H9 (cell line): ENCODE measurements at regions not wholly inside any gene's neighbourhood (a gene's known extent, or its start where the extent isn't known, plus 50 kb on each side); places are given as distances from the start of the nearest gene placed in this dataset.

ENCODE experiments used
- DNase-seq: peaks from one replicate; pipeline ENCODE4 v3.0.0-alpha.2; 2017
- H2AFZ ChIP-seq: one replicate; pipeline ENCODE4 v1.6.1; 2013; ENCODE audit warnings: mild to moderate bottlenecking, low read length, control low read depth, moderate library complexity
- H2AK5ac ChIP-seq: 2 replicates; pipeline ENCODE4 v1.6.1; 2013; ENCODE audit warnings: low read length, control low read depth, mixed read lengths; ENCODE audit not compliant: insufficient read length
- H2BK120ac ChIP-seq: one replicate; pipeline ENCODE4 v1.6.1; 2013; ENCODE audit warnings: low read depth, mild to moderate bottlenecking, low read length, control low read depth, inconsistent platforms; ENCODE audit not compliant: poor library complexity, severe bottlenecking
- H2BK12ac ChIP-seq: 2 replicates; pipeline ENCODE4 v1.6.1; 2013; ENCODE audit warnings: low read length, control low read depth, mixed read lengths, low read depth; ENCODE audit not compliant: insufficient read length
- H2BK15ac ChIP-seq: 2 replicates; pipeline ENCODE4 v1.6.1; 2013; ENCODE audit warnings: low read depth, low read length, control low read depth
- H2BK20ac ChIP-seq: one replicate; pipeline ENCODE4 v1.6.1; 2013; ENCODE audit warnings: low read depth, mild to moderate bottlenecking, low read length, control low read depth, inconsistent platforms; ENCODE audit not compliant: poor library complexity, severe bottlenecking
- H2BK5ac ChIP-seq: 2 replicates; pipeline ENCODE4 v1.6.1; 2013; ENCODE audit warnings: low read length, control low read depth, mixed read lengths; ENCODE audit not compliant: insufficient read length
- H3K14ac ChIP-seq: 2 replicates; pipeline ENCODE4 v1.6.1; 2013; ENCODE audit warnings: low read length, control low read depth; ENCODE audit not compliant: insufficient read depth
- H3K18ac ChIP-seq: 2 replicates; pipeline ENCODE4 v1.6.1; 2013; ENCODE audit warnings: low read depth, mild to moderate bottlenecking, mixed read lengths, low read length, control low read depth; ENCODE audit not compliant: insufficient read length
- H3K23ac ChIP-seq: 2 replicates; pipeline ENCODE4 v1.6.1; 2013; ENCODE audit warnings: low read length, control low read depth, mixed read lengths, low read depth; ENCODE audit not compliant: insufficient read length
- H3K23me2 ChIP-seq: 2 replicates; pipeline ENCODE4 v1.6.1; 2013; ENCODE audit warnings: low read depth, mild to moderate bottlenecking, mixed read lengths, low read length, control low read depth; ENCODE audit not compliant: insufficient read length, poor library complexity, severe bottlenecking
- H3K27ac ChIP-seq: 2 replicates; pipeline ENCODE4 v1.5.1; 2013; ENCODE audit warnings: low read length, control low read depth, mixed read lengths, low read depth; ENCODE audit not compliant: insufficient read length
- H3K27me3 ChIP-seq: 2 replicates; pipeline ENCODE4 v1.6.1; 2013; ENCODE audit warnings: low read length, control low read depth, inconsistent platforms; ENCODE audit not compliant: insufficient read depth
- H3K4ac ChIP-seq: 2 replicates; pipeline ENCODE4 v1.6.1; 2013; ENCODE audit warnings: low read depth, mild to moderate bottlenecking, control low read depth, inconsistent platforms, low read length, moderate library complexity
- H3K4me1 ChIP-seq: 2 replicates; pipeline ENCODE4 v1.6.1; 2013; ENCODE audit warnings: low read length, control low read depth, inconsistent platforms; ENCODE audit not compliant: insufficient read depth
- H3K4me2 ChIP-seq: 2 replicates; pipeline ENCODE4 v1.6.1; 2013; ENCODE audit warnings: low read length, control low read depth, mixed read lengths; ENCODE audit not compliant: insufficient read length, insufficient read depth
- H3K56ac ChIP-seq: 2 replicates; pipeline ENCODE4 v1.6.1; 2013; ENCODE audit warnings: low read depth, mild to moderate bottlenecking, mixed read lengths, low read length, control low read depth; ENCODE audit not compliant: insufficient read length
- H3K79me1 ChIP-seq: 2 replicates; pipeline ENCODE4 v1.6.1; 2013; ENCODE audit warnings: low read depth, mild to moderate bottlenecking, moderate library complexity, low read length, control low read depth, inconsistent platforms; ENCODE audit not compliant: insufficient read depth, poor library complexity, severe bottlenecking
- H3K79me2 ChIP-seq: 2 replicates; pipeline ENCODE4 v1.6.1; 2013; ENCODE audit warnings: low read length, control low read depth, inconsistent platforms; ENCODE audit not compliant: insufficient read depth
- H3K9ac ChIP-seq: 2 replicates; pipeline ENCODE4 v1.6.1; 2013; ENCODE audit warnings: low read length, control low read depth, mixed read lengths; ENCODE audit not compliant: insufficient read length; ENCODE audit errors: extremely low read depth
- H3K9me3 ChIP-seq: one replicate; pipeline ENCODE4 v1.6.1; 2013; ENCODE audit warnings: low read depth, low read length, inconsistent platforms; ENCODE audit not compliant: control insufficient read depth
- H3T11ph ChIP-seq: one replicate; pipeline ENCODE4 v1.6.1; 2013; ENCODE audit warnings: mild to moderate bottlenecking, low read length, control low read depth, inconsistent platforms
- H4K20me1 ChIP-seq: one replicate; pipeline ENCODE4 v1.6.1; 2013; ENCODE audit not compliant: control insufficient read depth, insufficient read length, insufficient read depth
- H4K5ac ChIP-seq: 2 replicates; pipeline ENCODE4 v1.6.1; 2013; ENCODE audit warnings: low read depth, mild to moderate bottlenecking, mixed read lengths, low read length, control low read depth; ENCODE audit not compliant: insufficient read length
- H4K8ac ChIP-seq: replicated peaks from 2 replicates; pipeline ENCODE4 v1.6.1; 2013; ENCODE audit warnings: low read length, control low read depth, mixed read lengths, low read depth; ENCODE audit not compliant: insufficient read length
- H4K91ac ChIP-seq: 2 replicates; pipeline ENCODE4 v1.6.1; 2013; ENCODE audit warnings: low read depth, mild to moderate bottlenecking, moderate library complexity, mixed read lengths, low read length, control low read depth; ENCODE audit not compliant: insufficient read length
- H3K27ac Mint-ChIP-seq, 3 experiments: 2 replicates in 2 of 3; 3 replicates in 1 of 3; pipeline ENCODE4 v1.8.0; 2020 to 2021; ENCODE audit warnings: mixed read lengths in 3 of 3, mild to moderate bottlenecking in 1 of 3, moderate library complexity in 1 of 3
- H3K27me3 Mint-ChIP-seq: 2 replicates; pipeline ENCODE4 v1.8.0; 2021; ENCODE audit warnings: low read depth, mild to moderate bottlenecking, moderate library complexity, mixed read lengths
- H3K36me3 Mint-ChIP-seq, 3 experiments: 2 replicates in 2 of 3; 3 replicates in 1 of 3; pipeline ENCODE4 v1.8.0; 2020 to 2021; ENCODE audit warnings: low read depth in 3 of 3, mixed read lengths in 3 of 3; ENCODE audit not compliant: insufficient read depth in 1 of 3
- H3K4me1 Mint-ChIP-seq, 2 experiments: 2 replicates each; pipeline ENCODE4 v1.8.0; 2020; ENCODE audit warnings: mixed read lengths in 2 of 2
- H3K4me3 Mint-ChIP-seq, 2 experiments: 2 replicates in 1 of 2; 3 replicates in 1 of 2; pipeline ENCODE4 v1.8.0; 2020 to 2021; ENCODE audit warnings: mild to moderate bottlenecking in 2 of 2, mixed read lengths in 2 of 2, moderate library complexity in 1 of 2
- H3K9me3 Mint-ChIP-seq, 2 experiments: 2 replicates in 1 of 2; 3 replicates in 1 of 2; pipeline ENCODE4 v1.8.0; 2020; ENCODE audit warnings: mild to moderate bottlenecking in 2 of 2, mixed read lengths in 2 of 2, moderate library complexity in 1 of 2
- WGBS: extraction: QIAGEN DNeasy Blood & Tissue Kit; methylation state at CpG from one replicate; pipeline ENCODE4 v1.1.7; 2013; ENCODE audit warnings: missing lambda C conversion rate, low lambda C conversion rate, mixed read lengths; ENCODE audit not compliant: insufficient read length; ENCODE audit errors: extremely low coverage; 5-methylcytosine and 5-hydroxymethylcytosine counted together
- TF ChIP-seq, protein P1 (sequence below): fragments of 200-600 bp; sonication (generic); conservative IDR thresholded peaks from 3 replicates; pipeline ENCODE4 v1.8.0; 2021; ENCODE audit warnings: antibody characterized with exemption, mild to moderate bottlenecking

GRCh38 chr3:147900851-147901250, 491.7 kb downstream of the ZIC1 start:
- H3K9me3 ChIP-seq: no peaks in the 10 kb centered on the region
- H3K14ac ChIP-seq: no peak overlapping the region
- H2BK120ac ChIP-seq: no peak overlapping the region
- H3T11ph ChIP-seq: no peak overlapping the region
- no peaks in the 10 kb centered on the region for H3K79me1 ChIP-seq
- no peak overlapping the region for H3K4me2 ChIP-seq
- H2AK5ac ChIP-seq: no peak overlapping the region
- no peak overlapping the region for H3K18ac ChIP-seq
- no peak overlapping the region for H4K91ac ChIP-seq
- no peak overlapping the region for H2BK12ac ChIP-seq
- DNase-seq: no peak
- WGBS: no CpG with 5 or more reads among the region's 3 CpGs
- no peak overlapping the region for H3K27ac ChIP-seq
- Mint-ChIP-seq H3K9me3 (peaks cover 9 to 13% of the 10 kb centered on the region in 2 experiments; a peak in 4 of 5 replicates), H3K4me3 (no peak overlapping the region), H3K27ac (no peak overlapping the region), H3K4me1 (peaks cover 9 to 11% of the 10 kb centered on the region in 2 experiments), H3K36me3 (peaks cover 6 to 11% (median 9%) of the 10 kb centered on the region in 3 experiments), H3K27me3 (no peaks in the 10 kb centered on the region; the same call in 1 of the 2 replicates)
- H3K56ac ChIP-seq: no peak overlapping the region
- no peak overlapping the region for H2BK15ac ChIP-seq
- H2BK20ac ChIP-seq: no peak overlapping the region
- no peaks in the 10 kb centered on the region for H3K23me2 ChIP-seq
- H2BK5ac ChIP-seq: no peak overlapping the region
- no peak overlapping the region for H3K23ac ChIP-seq
- H3K9ac ChIP-seq: no peak overlapping the region
- H4K5ac ChIP-seq: no peak overlapping the region
- H3K27me3 ChIP-seq: no peaks in the 10 kb centered on the region
- TF ChIP-seq, protein P1, sequence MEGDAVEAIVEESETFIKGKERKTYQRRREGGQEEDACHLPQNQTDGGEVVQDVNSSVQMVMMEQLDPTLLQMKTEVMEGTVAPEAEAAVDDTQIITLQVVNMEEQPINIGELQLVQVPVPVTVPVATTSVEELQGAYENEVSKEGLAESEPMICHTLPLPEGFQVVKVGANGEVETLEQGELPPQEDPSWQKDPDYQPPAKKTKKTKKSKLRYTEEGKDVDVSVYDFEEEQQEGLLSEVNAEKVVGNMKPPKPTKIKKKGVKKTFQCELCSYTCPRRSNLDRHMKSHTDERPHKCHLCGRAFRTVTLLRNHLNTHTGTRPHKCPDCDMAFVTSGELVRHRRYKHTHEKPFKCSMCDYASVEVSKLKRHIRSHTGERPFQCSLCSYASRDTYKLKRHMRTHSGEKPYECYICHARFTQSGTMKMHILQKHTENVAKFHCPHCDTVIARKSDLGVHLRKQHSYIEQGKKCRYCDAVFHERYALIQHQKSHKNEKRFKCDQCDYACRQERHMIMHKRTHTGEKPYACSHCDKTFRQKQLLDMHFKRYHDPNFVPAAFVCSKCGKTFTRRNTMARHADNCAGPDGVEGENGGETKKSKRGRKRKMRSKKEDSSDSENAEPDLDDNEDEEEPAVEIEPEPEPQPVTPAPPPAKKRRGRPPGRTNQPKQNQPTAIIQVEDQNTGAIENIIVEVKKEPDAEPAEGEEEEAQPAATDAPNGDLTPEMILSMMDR: no peak
- no peak overlapping the region for H4K8ac ChIP-seq
- no peaks in the 10 kb centered on the region for H3K4me1 ChIP-seq
- no peak overlapping the region for H3K4ac ChIP-seq
- H4K20me1 ChIP-seq: no peaks in the 10 kb centered on the region
- H3K79me2 ChIP-seq: no peaks in the 10 kb centered on the region
- no peak overlapping the region for H2AFZ ChIP-seq
